Hepatocyte (in vitro differentiated cells): ENCODE measurements at regions not wholly inside any gene's neighbourhood (a gene's known extent, or its start where the extent isn't known, plus 50 kb on each side); places are given as distances from the start of the nearest gene placed in this dataset. TPM values are rescaled to one million over a fixed set of nuclear protein-coding genes. Genes with fewer than 3 reads are reported as not detected.
"Not testable (repeated sequence)": the region's sequence is repeated elsewhere in the genome, so short reads cannot be mapped to it uniquely, and the experiment has no call there.

Source experiments
- DNase-seq: peaks from one replicate; pipeline ENCODE4 v3.0.0-alpha.2; 2016; ENCODE audit warnings: low spot score
- H2AFZ ChIP-seq: fragments of 200-600 bp; sonication (generic); 2 replicates; pipeline ENCODE4 v1.6.0; 2016; ENCODE audit warnings: antibody characterized with exemption, mild to moderate bottlenecking
- H3K27ac ChIP-seq: fragments of 200-600 bp; sonication (generic); 2 replicates; pipeline ENCODE4 v1.5.1; 2016; ENCODE audit warnings: mild to moderate bottlenecking
- H3K27me3 ChIP-seq: fragments of 200-600 bp; sonication (generic); 2 replicates; pipeline ENCODE4 v1.6.1; 2016
- H3K36me3 ChIP-seq: fragments of 200-600 bp; sonication (generic); replicated peaks from 2 replicates; pipeline ENCODE4 v1.5.1; 2016; ENCODE audit warnings: low read depth; ENCODE audit not compliant: insufficient read depth
- H3K4me1 ChIP-seq: fragments of 200-600 bp; sonication (generic); 2 replicates; pipeline ENCODE4 v1.5.1; 2016; ENCODE audit warnings: mild to moderate bottlenecking, moderate library complexity; ENCODE audit not compliant: insufficient read depth
- H3K4me2 ChIP-seq: fragments of 200-600 bp; sonication (generic); 2 replicates; pipeline ENCODE4 v1.6.0; 2016
- H3K4me3 ChIP-seq: fragments of 200-600 bp; sonication (generic); 2 replicates; pipeline ENCODE4 v1.5.1; 2016; ENCODE audit warnings: mild to moderate bottlenecking
- H3K79me2 ChIP-seq: fragments of 200-600 bp; sonication (generic); 2 replicates; pipeline ENCODE4 v1.6.0; 2017; ENCODE audit warnings: mild to moderate bottlenecking
- H3K9me2 ChIP-seq: fragments of 200-600 bp; sonication (generic); replicated peaks from 2 replicates; pipeline ENCODE4 v1.6.0; 2017; ENCODE audit warnings: mild to moderate bottlenecking; ENCODE audit not compliant: insufficient read depth
- H3K9me3 ChIP-seq: fragments of 200-600 bp; sonication (generic); 2 replicates; pipeline ENCODE4 v1.5.1; 2016; ENCODE audit warnings: low read depth, mild to moderate bottlenecking
- H4K20me1 ChIP-seq: fragments of 200-600 bp; sonication (generic); 2 replicates; pipeline ENCODE4 v1.6.0; 2016; ENCODE audit warnings: mild to moderate bottlenecking; ENCODE audit not compliant: insufficient read depth, poor library complexity, severe bottlenecking
- CTCF ChIP-seq: fragments of 200-600 bp; sonication (generic); IDR thresholded peaks from 2 replicates; pipeline ENCODE4 v1.5.1; 2016; ENCODE audit warnings: antibody characterized with exemption, mild to moderate bottlenecking; ENCODE audit not compliant: poor library complexity
- EZH2 ChIP-seq: fragments of 200-600 bp; sonication (generic); IDR thresholded peaks from 2 replicates; pipeline ENCODE4 v1.6.1; 2016; ENCODE audit warnings: antibody characterized with exemption, mild to moderate bottlenecking, borderline replicate concordance
- EZH2phosphoT487 ChIP-seq: fragments of 200-600 bp; sonication (generic); IDR thresholded peaks from one replicate; pipeline ENCODE4 v1.6.1; 2018; ENCODE audit warnings: antibody characterized with exemption, mild to moderate bottlenecking, low read depth, moderate library complexity; ENCODE audit not compliant: unreplicated experiment, severe bottlenecking
- WGBS: methylation state at CpG from one replicate; pipeline ENCODE4 v1.1.6; 2016; ENCODE audit warnings: low lambda C conversion rate; ENCODE audit errors: missing lambda C conversion rate; 5-methylcytosine and 5-hydroxymethylcytosine counted together
- small RNA-seq: library from RNA; depleted of rRNA; stranded (forward); fragments of <200 nt; gene quantifications from one replicate; pipeline ENCODE3, GENCODE V24; 2014

GRCh38 chr7:69539531-69539930 lies 58.7 kb upstream of the AUTS2 start:
- H4K20me1 ChIP-seq = no peaks in the 10 kb centered on the region
- no peaks in the 10 kb centered on the region for H3K9me2 ChIP-seq
- no peaks in the 10 kb centered on the region for H3K79me2 ChIP-seq
- H3K4me1 ChIP-seq = no peaks in the 10 kb centered on the region
- H3K27ac ChIP-seq = no peak overlapping the region
- H3K27me3 ChIP-seq = peaks cover 3% of the 10 kb centered on the region
- WGBS = 80% methylated on average over 4 of the region's 4 CpGs
- H3K9me3 ChIP-seq = no peaks in the 10 kb centered on the region
- H3K4me2 ChIP-seq = no peak overlapping the region
- H3K4me3 ChIP-seq = no peak overlapping the region
- no peaks in the 10 kb centered on the region for H3K36me3 ChIP-seq
- no peak for TF ChIP-seq EZH2
- no peak for TF ChIP-seq EZH2phosphoT487
- TF ChIP-seq CTCF = no peak
- no peak overlapping the region for H2AFZ ChIP-seq
- peak; percentile 29 for DNase-seq

- no peaks in the 10 kb centered on the region for H3K79me2 ChIP-seq
- no peaks in the 10 kb centered on the region for H3K9me3 ChIP-seq
- H3K4me3 ChIP-seq = no peak overlapping the region
- no peak overlapping the region for H3K4me2 ChIP-seq
- H4K20me1 ChIP-seq = no peaks in the 10 kb centered on the region
- H3K4me1 ChIP-seq = no peaks in the 10 kb centered on the region
- DNase-seq = no peak
- WGBS = 87% methylated on average over 3 of the region's 3 CpGs
- H3K36me3 ChIP-seq = no peaks in the 10 kb centered on the region
- no peaks in the 10 kb centered on the region for H3K9me2 ChIP-seq
- no peak overlapping the region for H2AFZ ChIP-seq
- no peak for TF ChIP-seq EZH2phosphoT487
- no peak for TF ChIP-seq CTCF
- no peak for TF ChIP-seq EZH2
- no peak overlapping the region for H3K27ac ChIP-seq
- no peaks in the 10 kb centered on the region for H3K27me3 ChIP-seq
Measured at GRCh38 chr7:69540287-69540686, 58.0 kb upstream of the AUTS2 start.

- not testable (repeated sequence) for H3K4me2 ChIP-seq, H3K79me2 ChIP-seq, H3K4me3 ChIP-seq, H3K27me3 ChIP-seq, DNase-seq, H2AFZ ChIP-seq, H3K27ac ChIP-seq, H4K20me1 ChIP-seq, H3K9me3 ChIP-seq, H3K4me1 ChIP-seq, H3K36me3 ChIP-seq, H3K9me2 ChIP-seq
- 92% methylated on average over 6 of the region's 6 CpGs for WGBS
Measured at GRCh38 chr7:69541779-69542432, 56.4 kb upstream of the AUTS2 start.

- Histone ChIP-seq H3K27me3 (peaks cover 7% of the 10 kb centered on the region), H2AFZ (no peak overlapping the region), H3K9me3 (no peaks in the 10 kb centered on the region), H3K4me1 (no peaks in the 10 kb centered on the region), H3K36me3 (no peaks in the 10 kb centered on the region), H3K9me2 (no peaks in the 10 kb centered on the region), H4K20me1 (no peaks in the 10 kb centered on the region), H3K27ac (no peak overlapping the region), H3K4me2 (no peak overlapping the region), H3K4me3 (no peak overlapping the region), H3K79me2 (no peaks in the 10 kb centered on the region)
- no peak for DNase-seq
- WGBS = 92% methylated on average over 1 of the region's 1 CpG
- TF ChIP-seq EZH2phosphoT487 (no peak), CTCF (no peak), EZH2 (no peak)
Measured at GRCh38 chr7:69545175-69545574, 53.1 kb upstream of the AUTS2 start.

Small RNA genes in the stretch of these regions (small RNA-seq; reads per million reads assigned to genes)
- not detected for gene MTATP6P21
- not detected for gene RF00019
- not detected for gene RNA5SP231
- gene RNU6-229P = not detected
- not detected for gene RNU6-832P
